Erythroblast (primary cell): ENCODE measurements at regions not wholly inside any gene's neighbourhood (a gene's known extent, or its start where the extent isn't known, plus 50 kb on each side); places are given as distances from the start of the nearest gene placed in this dataset.

Source experiments
- GATA1 ChIP-seq: IDR thresholded peaks from 2 replicates; pipeline ENCODE4 v1.6.1; 2011; ENCODE audit warnings: low read depth, mild to moderate bottlenecking, control low read depth, low read length, moderate library complexity
- POLR2A ChIP-seq: IDR thresholded peaks from 2 replicates; pipeline ENCODE4 v1.6.1; 2011; ENCODE audit warnings: mild to moderate bottlenecking, low read length

DNA sequence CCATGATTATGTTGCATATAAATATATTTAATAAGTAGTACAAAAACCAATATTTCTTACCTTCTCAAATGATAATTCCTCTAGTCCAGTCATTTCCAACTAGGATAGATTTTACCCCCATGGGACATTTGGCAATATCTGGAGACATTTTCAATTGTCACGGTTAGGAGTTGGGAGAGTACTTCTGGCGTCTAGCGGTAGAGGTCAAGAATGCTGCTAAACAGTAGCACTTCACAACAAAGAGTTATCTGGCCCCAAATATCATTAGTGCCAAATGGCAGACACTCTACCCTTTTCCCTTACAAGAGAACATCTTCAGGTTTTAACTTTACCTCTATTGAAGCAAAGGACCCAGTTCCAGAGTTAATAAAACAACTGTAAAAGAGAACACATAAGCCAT lies 168.1 kb downstream of the FAT4 start:
- TF ChIP-seq POLR2A, result no peak
- TF ChIP-seq GATA1, result no peak
